ENCODE measurements at regions not wholly inside any gene's neighbourhood (a gene's known extent, or its start where the extent isn't known, plus 50 kb on each side); places are given as distances from the start of the nearest gene placed in this dataset.
"Not testable (repeated sequence)": the region's sequence is repeated elsewhere in the genome, so short reads cannot be mapped to it uniquely, and the experiment has no call there.

DNA sequence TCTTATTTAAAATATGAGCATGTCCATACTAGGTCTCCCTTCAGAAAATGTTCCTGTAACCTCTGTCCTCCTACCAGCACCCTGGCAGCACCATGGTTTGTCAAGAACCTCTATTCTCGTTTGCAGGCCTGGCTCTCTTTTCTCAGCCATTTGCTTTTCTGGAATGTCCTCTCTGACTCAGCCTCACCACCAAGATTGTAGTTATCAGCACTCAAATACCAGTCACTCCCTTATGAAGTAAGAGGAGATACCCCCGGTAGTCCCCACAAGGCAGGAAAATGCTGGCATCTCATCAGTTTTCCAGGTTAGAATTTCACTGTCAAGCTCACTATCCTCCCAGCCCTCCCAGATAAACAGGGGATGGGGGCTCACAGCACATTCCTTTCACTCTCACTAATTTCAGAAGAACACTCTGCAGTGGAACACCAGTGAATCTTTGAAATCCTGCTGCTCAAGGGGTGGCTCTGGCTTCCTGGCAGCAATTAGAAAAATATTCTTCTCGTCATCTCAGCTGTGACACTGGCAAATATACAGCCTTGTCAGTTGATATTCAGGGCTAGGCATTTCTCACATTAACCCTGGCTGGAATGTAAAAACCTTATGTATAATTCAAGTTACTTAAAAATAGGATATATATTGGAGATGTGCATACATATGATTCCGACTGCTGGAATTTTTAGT is 129.2 kb downstream of the TBX18 start:
- DNase-seq = no peak

DNA sequence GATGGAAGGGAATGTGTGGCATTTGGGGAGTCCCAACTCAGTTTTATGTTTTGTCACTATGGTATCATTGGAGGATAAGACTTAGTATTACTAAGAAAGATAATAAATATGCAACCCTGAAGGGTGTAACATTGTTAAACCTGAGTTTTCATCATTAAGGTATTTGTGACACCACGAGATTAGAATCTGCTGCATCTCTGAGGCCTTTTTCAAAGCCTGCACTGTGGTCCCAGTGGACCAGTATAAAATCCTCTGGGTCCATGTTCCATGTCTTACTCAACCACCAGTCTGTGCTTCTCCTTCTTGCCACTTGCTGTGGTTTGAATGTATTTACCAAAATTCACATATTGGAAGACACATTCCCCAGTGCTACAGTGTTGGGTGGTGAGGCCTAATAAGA is 130.6 kb downstream of the TBX18 start:
- DNase-seq = no peak

DNA sequence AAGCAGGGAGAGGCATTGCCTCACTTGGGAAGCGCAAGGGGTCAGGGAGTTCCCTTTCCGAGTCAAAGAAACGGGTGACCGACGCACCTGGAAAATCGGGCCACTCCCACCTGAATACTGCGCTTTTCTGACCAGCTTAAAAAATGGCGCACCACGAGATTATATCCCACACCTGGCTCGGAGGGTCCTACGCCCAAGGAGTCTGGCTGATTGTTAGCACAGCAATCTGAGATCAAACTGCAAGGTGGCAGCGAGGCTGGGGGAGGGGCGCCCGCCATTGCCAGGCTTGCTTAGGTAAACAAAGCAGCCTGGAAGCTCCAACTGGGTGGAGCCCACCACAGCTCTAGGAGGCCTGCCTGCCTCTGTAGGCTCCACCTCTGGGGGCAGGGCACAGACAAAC is 137.9 kb downstream of the TBX18 start:
- not testable (repeated sequence) for DNase-seq

DNA sequence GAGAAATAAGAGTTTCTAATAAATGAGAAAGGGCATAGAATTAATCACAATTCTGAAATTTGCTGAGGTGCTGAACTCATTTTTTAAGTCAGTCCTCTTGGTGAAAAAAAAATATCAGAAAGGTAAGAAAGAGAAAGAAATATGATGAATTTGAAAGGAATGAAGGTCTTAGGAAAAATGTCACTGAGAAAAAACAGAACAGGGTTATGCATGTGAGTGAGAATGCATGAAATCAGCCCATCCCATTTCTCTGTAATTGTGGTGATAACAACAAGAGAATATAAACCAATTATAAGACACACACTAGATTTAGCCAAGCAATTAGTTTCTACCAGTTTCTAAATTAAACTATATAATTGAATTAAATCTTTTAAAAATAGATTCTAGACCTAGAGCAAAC is 138.9 kb downstream of the TBX18 start:
- no peak for DNase-seq

DNA sequence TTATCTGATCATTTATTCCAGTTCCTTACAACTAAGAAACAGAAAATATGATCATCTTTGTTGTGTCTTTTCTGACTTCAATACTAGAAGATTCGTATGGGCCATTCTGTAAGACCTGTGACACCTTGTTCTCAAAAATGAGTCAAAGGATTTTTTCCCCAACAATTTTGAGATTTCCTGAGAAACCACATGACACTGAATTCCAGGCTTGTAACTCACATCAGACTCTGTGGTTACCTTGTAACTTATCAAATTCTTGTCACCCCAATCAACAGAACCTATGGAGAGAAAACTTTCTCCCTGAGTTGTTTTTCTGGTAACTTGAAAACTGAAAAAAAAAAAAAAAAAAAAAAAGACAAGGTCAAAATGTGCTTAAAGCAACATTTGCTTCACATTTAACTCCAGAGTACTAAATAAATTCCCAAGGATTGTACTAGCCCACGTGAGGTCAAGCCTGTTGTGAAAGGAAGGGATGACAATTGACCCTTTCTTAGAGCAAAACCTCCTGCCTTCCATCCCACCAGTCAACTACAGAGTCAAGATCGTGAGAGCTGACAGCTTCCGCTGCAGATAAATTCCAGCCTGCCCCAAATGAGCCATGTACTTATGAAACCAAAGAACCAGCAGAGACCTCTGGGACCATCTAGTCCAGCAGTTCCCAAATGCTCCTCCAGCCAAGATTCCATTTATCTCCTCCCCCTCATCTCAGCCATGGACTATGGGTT is 140.3 kb downstream of the TBX18 start:
- no peak for DNase-seq

DNA sequence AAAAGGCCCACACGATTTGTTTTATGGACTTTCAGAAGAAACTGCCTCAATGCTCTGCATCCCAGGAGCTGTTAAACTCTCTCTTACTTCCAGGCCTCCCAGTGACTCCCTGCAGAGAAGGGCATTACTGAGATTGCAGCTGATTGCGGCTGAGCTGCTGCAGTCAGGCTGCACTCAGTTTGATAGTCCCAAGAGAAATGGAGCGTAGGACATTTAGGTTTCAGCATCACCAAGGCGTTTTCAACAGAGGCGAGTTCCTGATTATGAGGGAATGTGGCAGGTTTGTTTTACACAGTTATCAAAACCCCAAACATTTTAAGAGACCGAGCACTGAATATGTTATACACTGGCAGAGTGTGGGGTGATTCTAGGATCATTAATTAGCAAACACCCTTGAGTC is 145.6 kb downstream of the TBX18 start:
- DNase-seq = no peak

DNA sequence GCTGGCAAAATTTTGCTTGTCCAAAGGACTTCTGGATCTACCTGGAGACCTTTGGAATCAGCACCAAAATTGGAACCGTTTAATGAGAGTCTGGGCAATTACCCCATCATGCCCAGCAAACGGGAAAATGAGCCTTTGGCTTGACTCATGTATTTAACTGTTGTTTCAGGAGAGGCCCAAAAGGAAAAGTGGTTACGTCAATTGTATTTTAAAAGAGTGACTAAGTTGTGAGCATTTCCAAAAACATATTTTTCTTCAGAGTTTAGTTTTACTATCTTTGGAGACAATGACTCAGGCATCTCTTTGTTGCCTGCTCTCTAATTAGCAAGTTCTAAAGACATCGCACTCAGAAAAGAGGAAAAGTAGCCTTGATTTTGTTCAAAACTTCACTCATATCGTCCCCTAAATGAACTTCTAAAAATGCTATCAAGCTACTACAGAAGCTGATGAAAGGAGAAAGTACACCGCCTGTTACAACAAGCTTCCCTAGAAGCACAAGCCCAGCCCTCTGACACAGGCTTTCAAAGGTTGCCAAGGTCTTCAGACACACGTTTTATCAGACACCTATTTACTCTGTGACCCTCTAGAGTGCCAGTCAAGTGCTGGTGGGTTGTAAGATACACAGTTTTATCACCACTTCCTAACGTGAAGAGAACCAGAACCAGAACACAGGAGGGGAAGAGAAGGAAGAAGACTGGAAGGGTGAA is 146.2 kb downstream of the TBX18 start:
- no peak for DNase-seq

DNA sequence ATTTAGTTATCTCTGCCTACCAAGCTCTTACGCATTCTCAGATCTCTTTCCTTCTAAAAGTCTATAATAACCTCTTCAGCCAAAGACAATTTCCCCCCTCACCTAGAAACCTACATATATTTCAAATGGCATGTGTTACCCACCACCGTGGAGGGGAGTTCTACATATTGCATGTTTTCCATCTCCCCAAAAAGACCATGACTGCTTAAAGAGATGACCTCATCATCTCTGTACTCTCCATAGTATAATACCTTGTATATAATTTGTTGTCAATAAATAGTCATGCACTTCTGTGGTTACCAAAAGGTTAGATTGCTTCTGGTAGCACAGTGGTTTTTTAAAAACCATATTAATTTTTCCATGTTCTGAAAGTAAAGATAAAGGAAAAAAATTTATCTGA is 148.4 kb downstream of the TBX18 start:
- no peak for DNase-seq

DNA sequence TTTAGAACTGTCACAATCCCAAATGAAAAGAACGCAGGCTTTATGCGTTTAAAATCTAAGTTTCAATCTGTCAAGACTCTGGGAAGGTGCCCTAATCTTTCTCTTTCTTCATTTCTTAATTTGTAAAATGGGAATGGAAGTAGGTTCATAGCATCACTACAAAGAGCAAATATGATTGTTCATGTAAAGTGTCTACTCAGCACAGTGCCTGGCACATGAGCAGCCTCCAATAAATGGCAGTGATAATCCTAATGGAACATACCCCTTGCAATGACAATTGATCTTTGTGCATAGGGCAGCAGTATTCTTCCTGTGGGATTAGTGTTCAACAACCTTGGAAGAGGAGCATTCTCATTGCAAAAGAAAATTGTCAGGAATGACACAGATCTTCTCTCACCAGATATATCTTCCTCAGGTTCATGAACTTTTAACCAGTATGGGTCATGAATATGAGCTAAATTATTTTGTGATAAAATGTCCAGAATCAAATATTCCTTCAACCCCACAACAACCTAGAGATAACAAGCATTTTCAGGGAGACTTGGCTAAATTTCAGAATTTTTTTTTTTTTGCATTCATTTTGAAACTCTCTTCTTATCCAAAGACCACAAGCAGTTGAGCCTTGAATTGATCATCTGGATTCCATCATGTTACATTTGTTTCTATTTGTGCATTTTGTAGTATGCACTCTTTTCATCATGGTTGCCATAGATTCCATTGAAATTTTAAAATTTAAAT is 149.1 kb downstream of the TBX18 start:
- DNase-seq = no peak

DNA sequence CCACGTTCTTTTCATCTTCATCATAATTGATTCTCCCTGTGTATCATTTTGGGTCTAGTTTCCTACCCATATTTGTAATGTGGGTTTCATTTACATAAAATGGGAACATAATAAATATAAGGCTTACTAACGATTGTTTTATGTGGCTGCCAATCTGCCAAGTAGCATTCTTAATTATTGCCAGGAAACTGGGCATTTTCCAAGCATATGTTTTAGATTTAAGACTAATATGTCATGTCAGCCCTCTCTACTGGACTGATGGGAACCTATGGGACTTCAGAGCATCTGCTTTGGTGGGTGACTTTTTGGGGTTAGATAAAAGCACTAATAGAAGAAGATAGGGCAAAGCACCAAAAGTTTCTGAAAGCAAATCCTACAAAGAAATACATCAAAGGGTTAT is 157.5 kb downstream of the TBX18 start:
- DNase-seq = no peak

DNA sequence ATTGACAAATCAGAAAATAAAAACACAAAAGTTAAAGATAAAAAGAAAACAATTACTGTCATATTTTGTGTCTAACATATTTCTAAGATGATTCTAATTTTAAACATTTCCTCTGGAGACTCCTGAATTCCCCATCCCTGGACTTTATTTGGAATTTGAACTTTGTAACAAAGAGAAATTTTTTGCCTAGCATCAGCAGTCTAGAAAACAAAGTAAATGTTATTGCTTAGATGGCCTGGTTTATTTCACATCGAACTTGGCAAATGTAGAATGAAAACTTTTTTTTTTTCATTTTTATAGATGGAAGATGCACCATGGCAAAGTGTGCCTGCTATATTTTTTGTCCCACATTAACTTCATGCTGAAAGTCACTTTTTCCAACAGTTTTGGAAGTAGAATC is 159.1 kb downstream of the TBX18 start:
- DNase-seq = no peak

DNA sequence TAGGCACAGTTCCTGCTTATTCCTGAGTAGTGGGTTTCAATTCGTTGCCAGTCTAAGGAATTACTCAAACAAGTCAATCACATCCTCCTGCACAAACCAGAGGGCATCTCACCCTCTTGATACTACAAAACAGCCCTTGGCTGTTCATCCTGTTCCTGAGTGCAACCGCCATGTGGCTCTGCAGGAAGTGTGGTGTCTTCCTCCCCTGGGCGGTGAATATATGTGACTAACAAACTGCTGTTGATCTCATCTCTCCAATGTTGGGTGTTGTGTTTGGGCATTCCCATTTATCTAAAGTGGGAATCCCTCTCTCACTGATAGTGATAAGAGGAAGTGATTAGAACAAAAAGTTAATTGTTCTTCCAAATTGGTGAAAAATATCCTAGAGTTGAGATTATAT is 163.0 kb downstream of the TBX18 start:
- DNase-seq = no peak

DNA sequence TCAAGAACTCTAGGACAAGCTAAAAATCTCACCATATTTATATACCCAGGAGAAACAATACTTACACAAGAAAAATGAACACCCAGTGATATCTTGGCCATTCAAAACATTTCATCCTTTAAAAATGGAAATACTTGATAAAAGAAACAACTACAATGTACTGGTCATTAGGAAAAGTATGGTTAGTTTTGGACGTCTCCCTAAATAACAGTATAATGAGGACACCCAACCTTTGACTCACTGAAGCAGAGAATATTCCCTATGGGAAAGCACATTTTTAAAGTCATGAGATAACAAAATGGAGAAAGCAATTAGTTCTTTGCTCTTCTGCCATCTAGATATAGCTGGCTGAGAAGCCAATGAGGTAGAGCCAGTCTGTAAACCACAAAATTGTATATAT is 164.4 kb downstream of the TBX18 start:
- no peak for DNase-seq

DNA sequence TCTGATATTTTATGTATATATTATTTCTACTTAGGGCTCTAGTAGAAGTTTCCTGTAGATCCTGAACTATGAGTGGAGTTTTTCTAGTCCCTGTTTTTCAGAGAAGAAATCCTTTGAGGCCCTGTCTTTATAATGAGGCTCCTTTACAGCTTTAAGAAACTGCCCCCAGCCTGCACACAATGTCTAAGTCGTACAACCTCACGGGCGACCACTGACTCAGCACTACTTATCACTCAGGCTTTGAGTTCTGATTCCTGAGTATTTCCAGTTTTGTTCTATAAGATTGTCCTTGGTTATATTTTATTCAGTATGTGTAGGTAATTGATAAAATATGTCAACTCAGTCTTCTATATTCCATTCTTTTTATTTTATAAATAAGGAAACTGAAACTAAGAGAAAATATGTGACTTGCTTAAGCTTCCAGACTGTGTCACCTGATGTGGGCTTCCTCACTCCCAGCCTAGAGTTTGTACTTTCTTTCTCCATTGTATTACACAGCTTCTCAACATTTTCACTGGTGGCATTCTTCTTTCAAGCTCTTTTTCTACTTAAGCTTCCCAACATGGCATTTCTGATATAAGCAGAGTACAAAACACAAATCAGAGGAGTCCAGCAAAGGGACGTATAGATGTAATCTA is 167.0 kb downstream of the TBX18 start:
- DNase-seq = no peak

DNA sequence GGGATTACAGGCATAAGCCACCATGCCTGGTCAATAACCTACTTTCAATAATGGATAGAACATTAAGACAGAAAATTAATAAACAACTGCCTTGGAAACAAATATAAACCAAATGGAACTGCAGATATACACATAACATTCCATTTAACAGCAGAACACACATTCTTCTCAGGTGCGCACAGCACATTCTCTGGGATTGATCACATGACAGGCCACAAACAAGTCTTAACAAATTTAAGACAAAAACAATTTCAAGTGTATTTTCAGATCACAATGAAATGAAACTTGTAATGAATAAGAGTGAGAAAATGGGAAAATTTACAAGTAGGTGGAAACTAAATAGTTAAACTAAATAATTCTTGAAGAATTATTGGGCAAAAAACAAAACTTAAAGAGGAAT is 167.9 kb downstream of the TBX18 start:
- no peak for DNase-seq

DNA sequence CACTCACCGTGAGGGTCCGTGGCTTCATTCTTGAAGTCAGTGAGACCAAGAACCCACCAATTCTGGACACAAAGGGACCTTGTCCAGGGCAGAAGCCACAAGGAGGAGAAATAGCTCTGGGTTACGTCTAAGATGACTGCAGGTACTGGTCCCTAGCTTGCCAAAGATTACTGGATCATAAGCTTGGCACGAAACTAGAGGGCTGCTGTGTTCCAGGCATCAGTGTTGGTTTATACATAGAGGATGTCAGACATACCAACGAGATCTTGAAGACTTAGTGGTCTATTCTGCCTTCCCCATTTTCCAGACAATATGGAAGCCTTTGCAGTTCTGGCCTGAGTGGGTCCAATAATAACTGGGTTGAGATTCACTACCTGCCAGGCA is 175.7 kb downstream of the TBX18 start:
- DNase-seq = no peak

DNA sequence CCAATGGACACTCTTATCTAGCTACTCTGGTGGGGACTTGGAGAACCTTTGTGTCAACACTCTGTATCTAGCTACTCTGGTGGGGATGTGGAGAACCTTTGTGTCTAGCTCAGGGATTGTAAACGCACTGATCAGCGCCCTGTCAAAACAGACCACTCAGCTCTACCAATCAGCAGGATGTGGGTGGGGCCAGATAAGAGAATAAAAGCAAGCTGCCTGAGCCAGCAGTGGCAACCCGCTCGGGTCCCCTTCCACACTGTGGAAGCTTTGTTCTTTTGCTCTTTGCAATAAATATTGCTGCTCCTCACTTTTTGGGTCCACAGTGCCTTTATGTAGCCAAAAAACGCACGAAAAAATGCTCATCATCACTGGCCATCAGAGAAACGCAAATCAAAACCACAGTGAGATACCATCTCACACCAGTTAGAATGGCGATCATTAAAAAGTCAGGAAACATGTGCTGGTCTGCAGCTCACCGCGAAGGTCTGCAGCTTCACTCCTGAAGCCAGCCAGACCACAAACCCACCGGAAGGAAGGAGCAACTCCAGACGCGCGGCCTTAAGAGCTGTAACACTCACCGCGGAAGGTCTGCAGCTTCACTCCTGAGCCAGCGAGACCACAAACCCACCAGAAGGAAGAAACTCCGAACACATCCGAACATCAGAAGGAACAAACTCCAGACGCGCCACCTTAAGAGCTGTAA is 176.3 kb downstream of the TBX18 start:
- DNase-seq = not testable (repeated sequence)

DNA sequence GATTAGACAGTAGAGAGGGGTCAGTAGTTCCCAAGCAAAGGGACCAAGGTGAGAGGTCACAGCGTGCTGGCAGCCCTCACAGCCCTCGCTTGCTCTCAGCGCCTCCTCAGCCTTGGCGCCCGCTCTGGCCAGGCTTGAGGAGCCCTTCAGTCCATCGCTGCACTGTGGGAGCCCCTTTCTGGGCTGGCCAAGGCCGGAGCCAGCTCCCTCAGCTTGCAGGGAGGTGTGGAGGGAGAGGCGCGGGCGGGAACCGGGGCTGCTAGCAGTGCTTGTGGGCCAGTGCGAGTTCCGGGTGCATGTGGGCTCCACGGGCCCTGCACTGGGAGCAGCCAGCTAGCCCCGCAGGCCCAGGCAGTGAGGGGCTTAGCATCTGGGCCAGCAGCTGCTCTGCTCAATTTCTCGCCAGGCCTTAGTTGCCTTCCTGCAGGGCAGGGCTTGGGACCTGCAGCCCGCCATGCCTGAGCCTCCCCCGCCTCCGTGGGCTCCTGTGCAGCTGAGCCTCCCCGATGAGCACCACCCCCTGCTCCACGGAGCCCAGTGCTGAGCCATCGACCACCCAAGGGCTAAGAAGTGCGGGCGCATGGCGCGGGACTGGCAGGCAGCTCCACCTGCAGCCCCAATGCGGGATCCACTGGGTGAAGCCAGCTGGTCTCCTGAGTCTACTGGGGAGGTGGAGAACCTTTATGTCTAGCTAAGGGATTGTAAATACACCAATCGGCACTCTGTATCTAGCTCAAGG is 177.0 kb downstream of the TBX18 start:
- not testable (repeated sequence) for DNase-seq

DNA sequence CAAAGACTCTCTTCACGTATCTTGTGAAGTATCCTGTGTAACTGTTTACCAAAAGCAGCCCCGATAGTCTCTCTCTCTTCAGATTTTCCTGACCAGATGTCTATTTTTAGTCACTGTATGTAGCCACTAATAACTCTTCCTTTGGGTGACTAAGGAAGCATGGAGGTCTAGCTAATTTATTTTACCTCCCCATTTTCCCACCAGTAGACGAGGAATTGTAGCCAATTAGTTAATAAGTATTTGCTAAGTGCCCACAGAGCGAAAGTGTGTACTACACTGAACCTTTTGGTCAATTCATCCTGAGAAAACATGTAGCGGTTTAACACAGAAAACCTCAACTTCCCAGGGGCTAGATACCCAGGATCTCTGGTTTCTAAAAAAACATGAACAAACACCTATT is 180.6 kb downstream of the TBX18 start:
- no peak for DNase-seq

DNA sequence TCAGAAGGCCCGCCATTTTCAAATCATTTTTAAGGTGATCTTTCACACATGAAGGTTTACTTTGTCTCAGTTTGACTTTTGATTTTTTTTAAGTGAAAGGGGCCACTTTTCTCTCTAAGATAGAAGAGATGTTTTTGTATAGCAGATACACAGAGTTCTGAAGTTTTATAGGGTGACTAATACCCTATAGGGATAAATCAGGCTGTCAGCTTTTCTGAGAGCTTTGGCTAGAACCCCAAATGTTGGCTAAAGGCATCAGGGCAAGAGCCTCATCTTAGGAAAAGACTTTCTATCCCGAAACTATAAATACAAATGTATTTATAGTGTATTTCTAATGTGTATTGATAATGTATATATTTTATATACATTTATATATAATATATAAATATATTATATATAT is 181.4 kb downstream of the TBX18 start:
- no peak for DNase-seq

DNA sequence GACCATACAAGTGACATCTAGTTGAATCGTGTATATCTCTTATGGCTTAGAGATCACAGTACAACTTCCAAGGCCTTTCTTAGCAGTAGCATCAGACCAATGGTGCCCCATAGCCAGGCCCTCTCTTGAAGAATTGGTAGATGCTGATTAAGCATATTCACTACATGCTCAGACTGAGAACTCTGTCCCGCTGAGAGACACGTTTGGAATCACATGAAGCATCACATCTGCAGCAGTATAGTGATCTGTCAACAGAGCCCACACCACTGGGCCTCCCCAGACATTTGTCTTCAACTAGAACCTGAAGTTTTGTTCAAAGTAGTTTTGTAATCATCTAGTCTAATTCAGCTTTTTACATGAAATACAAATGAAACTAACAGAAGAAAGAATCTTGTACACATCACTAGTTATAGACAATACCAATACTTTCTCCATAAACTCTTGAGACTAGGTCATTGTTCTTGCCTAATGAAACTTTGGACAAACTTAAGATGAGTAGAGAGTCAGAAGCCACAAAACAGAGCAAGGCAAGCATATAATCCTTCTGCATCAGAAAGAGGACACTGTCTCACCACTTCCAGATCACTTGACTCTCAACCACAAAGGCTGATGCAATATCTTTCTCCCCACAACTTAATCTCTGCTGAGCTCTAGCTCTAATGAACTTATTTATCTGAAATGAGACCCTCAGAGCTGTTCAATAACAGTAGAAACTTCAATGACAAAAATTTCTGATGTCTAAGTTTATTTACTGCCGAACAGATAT is 182.7 kb downstream of the TBX18 start:
- no peak for DNase-seq

All from left hindlimb (tissue), 1 donor.